WERI-Rb-1 (cell line): ENCODE measurements at regions not wholly inside any gene's neighbourhood (a gene's known extent, or its start where the extent isn't known, plus 50 kb on each side); places are given as distances from the start of the nearest gene placed in this dataset.
A peak's percentile ranks its signal among the peaks of the same experiment; 100 is the strongest.

Experiments
- DNase-seq: peaks from one replicate; pipeline ENCODE4 v3.0.0-alpha.2; 2020
- H3K27ac ChIP-seq: fragments of 250-450 bp; sonication (Bioruptor Pico); 2 replicates; pipeline ENCODE4 v1.5.1; 2020; ENCODE audit warnings: mild to moderate bottlenecking, moderate library complexity
- H3K27me3 ChIP-seq: fragments of 250-450 bp; sonication (Bioruptor Pico); 2 replicates; pipeline ENCODE4 v1.5.1; 2021; ENCODE audit warnings: mild to moderate bottlenecking, low read depth, moderate library complexity; ENCODE audit not compliant: insufficient read depth, severe bottlenecking
- H3K36me3 ChIP-seq: fragments of 250-450 bp; sonication (Bioruptor Pico); 2 replicates; pipeline ENCODE4 v1.5.1; 2020; ENCODE audit warnings: mild to moderate bottlenecking, moderate library complexity
- H3K4me3 ChIP-seq: 2 replicates; pipeline ENCODE4 v1.5.1; 2011; ENCODE audit warnings: low read depth, mild to moderate bottlenecking, control low read depth, low read length
- H3K9me3 ChIP-seq: fragments of 250-450 bp; sonication (Bioruptor Pico); 2 replicates; pipeline ENCODE4 v1.5.1; 2021; ENCODE audit warnings: mild to moderate bottlenecking, moderate library complexity; ENCODE audit not compliant: severe bottlenecking
- TF ChIP-seq, protein P1 (sequence below): IDR thresholded peaks from 2 replicates; pipeline ENCODE4 v1.5.1; 2011; ENCODE audit warnings: low read depth, mild to moderate bottlenecking, control low read depth, inconsistent platforms, low read length

DNA sequence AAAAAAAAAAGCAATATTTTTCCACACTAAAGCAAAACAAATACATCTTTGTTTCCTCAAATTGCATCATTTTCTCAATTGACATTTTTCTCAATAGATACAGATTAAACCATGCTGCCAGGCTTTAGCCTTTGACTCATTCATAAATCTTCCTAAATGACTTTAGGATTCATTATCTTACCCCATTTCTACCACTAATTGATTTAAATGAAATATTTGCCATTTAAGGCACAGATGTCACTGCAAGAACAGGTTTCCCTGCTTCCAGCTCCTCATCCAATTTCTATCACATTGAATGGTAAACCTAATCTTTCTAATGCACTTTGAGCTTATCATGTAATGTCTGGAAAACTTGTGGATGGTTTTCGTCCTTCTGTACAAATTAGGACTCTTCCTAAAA, 298.7 kb downstream of the RPL10L start:
- no peaks in the 10 kb centered on the region for H3K9me3 ChIP-seq
- no peaks in the 10 kb centered on the region for H3K27me3 ChIP-seq
- TF ChIP-seq, protein P1, sequence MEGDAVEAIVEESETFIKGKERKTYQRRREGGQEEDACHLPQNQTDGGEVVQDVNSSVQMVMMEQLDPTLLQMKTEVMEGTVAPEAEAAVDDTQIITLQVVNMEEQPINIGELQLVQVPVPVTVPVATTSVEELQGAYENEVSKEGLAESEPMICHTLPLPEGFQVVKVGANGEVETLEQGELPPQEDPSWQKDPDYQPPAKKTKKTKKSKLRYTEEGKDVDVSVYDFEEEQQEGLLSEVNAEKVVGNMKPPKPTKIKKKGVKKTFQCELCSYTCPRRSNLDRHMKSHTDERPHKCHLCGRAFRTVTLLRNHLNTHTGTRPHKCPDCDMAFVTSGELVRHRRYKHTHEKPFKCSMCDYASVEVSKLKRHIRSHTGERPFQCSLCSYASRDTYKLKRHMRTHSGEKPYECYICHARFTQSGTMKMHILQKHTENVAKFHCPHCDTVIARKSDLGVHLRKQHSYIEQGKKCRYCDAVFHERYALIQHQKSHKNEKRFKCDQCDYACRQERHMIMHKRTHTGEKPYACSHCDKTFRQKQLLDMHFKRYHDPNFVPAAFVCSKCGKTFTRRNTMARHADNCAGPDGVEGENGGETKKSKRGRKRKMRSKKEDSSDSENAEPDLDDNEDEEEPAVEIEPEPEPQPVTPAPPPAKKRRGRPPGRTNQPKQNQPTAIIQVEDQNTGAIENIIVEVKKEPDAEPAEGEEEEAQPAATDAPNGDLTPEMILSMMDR: no peak
- H3K27ac ChIP-seq: peak overlapping the region; percentile 79
- H3K36me3 ChIP-seq: no peaks in the 10 kb centered on the region
- no peak overlapping the region for H3K4me3 ChIP-seq
- DNase-seq: peak; percentile 33

DNA sequence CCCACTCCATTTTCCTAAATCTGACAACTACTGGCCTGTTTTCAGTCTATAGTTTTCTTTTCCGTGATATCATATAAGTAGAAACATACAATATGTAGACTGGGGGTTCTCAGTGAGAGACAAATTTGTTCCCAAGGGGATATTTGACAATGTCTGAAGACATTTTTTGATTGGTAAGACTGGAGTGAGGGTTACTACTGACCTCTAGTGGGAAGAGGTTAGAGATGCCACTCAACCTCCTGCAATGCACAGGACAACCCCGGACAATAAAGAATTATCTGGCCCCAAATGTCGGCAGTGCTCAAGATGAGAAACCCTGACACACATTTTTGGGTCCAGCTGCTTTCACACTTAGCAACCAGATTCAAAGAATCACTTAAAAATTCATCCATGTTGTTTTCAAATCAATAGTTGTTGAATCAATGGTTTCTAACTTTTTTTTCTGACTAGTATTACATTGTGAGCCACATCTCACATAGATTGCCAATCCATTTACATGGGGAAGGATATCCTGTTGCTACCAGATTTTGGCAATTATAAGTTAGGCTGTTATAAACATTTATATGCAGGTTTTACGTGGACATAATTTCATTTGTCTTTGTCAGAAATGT, 307.1 kb downstream of the RPL10L start:
- H3K4me3 ChIP-seq: no peak overlapping the region
- TF ChIP-seq, protein P1: peak; percentile 61
- peak; percentile 28 for DNase-seq
- H3K9me3 ChIP-seq: no peaks in the 10 kb centered on the region
- H3K36me3 ChIP-seq: no peaks in the 10 kb centered on the region
- no peak overlapping the region for H3K27ac ChIP-seq
- H3K27me3 ChIP-seq: no peaks in the 10 kb centered on the region

DNA sequence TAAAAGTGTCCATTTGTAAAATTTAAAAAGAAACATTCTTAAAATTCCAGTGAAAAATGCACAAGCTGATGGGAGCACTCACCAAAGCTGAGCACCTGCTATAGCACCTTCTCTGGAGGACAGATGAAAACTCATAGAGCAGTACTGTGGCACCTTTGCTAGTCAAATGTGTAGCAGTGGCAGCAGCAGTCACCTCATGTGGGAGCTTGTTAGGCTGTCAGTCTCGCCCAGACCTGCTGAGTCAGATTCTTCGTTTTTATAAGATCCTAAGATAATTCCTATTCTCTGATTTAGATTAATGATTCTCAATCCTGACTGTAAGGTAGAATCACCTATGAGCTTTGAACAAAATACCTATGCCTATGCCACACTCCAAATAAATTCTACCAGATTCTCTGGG, 325.8 kb downstream of the RPL10L start:
- H3K9me3 ChIP-seq: no peaks in the 10 kb centered on the region
- TF ChIP-seq, protein P1: no peak
- H3K27ac ChIP-seq: no peak overlapping the region

DNA sequence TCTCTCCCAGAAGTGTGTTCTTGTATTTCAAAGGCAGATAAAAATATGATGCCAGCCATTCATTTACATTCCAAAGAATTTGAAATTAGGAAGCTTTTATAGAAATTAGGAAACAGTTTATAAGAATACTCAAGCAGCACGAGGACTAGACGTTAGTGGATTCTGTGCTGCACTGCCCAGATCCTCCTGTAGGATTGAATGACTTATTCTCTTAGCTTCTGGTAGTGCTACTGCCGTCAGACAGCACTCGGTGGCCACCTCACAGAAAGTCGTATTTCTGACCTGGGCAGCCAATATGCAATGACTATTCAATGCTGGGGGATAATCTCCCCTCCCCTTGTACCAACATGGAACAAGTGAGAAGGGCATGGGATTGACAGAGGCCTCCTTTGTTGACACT, 326.4 kb downstream of the RPL10L start:
- TF ChIP-seq, protein P1: no peak
- DNase-seq: no peak
- H3K9me3 ChIP-seq: no peaks in the 10 kb centered on the region
- no peaks in the 10 kb centered on the region for H3K36me3 ChIP-seq
- H3K4me3 ChIP-seq: no peak overlapping the region
- no peak overlapping the region for H3K27ac ChIP-seq
- H3K27me3 ChIP-seq: no peaks in the 10 kb centered on the region

More for the DNA sequence above, 325.8 kb downstream of the RPL10L start:
- Histone ChIP-seq H3K36me3 (no peaks in the 10 kb centered on the region), H3K4me3 (no peak overlapping the region), H3K27me3 (no peaks in the 10 kb centered on the region)
- no peak for DNase-seq

DNA sequence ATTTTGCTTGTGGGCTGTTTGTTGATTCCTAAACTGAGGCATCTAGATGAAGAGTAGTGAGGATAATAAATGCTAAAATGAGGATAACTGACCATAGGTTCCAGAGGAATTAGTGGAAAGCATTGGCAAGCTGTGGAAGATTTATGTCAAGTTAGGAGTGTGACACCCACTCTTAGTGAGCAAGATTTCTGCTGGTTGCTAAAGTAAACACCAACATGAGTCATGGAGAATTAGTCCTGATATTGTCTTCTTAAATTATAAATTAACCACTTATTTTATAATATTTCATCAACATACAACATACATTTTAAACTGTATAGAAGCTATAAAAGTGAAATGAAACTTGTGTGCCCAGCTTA, 328.2 kb downstream of the RPL10L start:
- no peaks in the 10 kb centered on the region for H3K27me3 ChIP-seq
- DNase-seq: no peak
- no peak overlapping the region for H3K27ac ChIP-seq
- H3K36me3 ChIP-seq: no peaks in the 10 kb centered on the region
- TF ChIP-seq, protein P1: no peak
- H3K9me3 ChIP-seq: no peaks in the 10 kb centered on the region
- no peak overlapping the region for H3K4me3 ChIP-seq

DNA sequence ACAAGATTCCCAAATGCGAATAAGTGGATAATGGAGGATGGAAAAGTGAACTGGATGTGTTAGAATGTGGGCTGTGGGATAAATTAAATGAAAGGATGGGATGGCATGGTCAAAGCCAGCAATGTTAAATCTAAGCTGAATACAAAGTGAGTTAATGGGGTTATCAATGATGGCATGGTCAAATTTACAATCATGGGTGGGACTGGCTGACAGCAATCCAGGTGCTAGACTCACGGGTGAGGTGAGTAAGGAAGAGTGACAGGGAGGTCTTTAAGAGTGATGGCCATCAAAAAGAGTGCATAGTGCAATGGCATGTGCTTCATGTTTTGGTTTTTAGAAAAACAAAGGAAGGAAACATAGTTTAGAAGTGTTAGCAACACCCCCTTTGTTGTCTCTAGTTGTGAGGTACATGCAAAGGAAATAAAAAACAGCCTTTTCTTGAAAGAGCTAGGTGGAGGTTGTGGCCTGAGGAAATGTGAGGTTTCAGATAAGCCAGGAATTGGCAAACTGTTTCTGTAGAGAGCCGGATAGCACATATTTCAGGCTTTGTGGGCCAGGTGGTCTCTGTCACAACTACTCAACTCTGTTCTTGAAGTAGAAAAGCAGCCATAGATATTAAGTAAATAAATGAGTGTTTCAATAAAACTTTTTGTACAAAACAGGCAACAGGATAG, 328.7 kb downstream of the RPL10L start:
- H3K36me3 ChIP-seq: no peaks in the 10 kb centered on the region
- TF ChIP-seq, protein P1: no peak
- H3K9me3 ChIP-seq: no peaks in the 10 kb centered on the region
- no peak overlapping the region for H3K27ac ChIP-seq
- H3K27me3 ChIP-seq: no peaks in the 10 kb centered on the region
- no peak overlapping the region for H3K4me3 ChIP-seq
- no peak for DNase-seq
